HG03108 (cell line): ENCODE measurements at regions not wholly inside any gene's neighbourhood (a gene's known extent, or its start where the extent isn't known, plus 50 kb on each side); places are given as distances from the start of the nearest gene placed in this dataset.

ENCODE experiments used
- ATAC-seq: cut with Tn5 transposase; IDR thresholded peaks from one replicate; pipeline ENCODE4 v1.9.1; 2021; ENCODE audit warnings: moderate library complexity; ENCODE audit not compliant: unreplicated experiment

GRCh38 chr1:63169057-63169456, 153.3 kb upstream of the FOXD3 start:
- ATAC-seq: no peak

GRCh38 chr1:63173161-63173560, 149.2 kb upstream of the FOXD3 start:
- no peak for ATAC-seq

- no peak for ATAC-seq
Observed at GRCh38 chr1:63189677-63190076, 132.7 kb upstream of the FOXD3 start.

GRCh38 chr1:63190171-63190570, 132.2 kb upstream of the FOXD3 start:
- no peak for ATAC-seq

- no peak for ATAC-seq
Observed at GRCh38 chr1:63198871-63199394, 123.4 kb upstream of the FOXD3 start.

- ATAC-seq: no peak
Observed at GRCh38 chr1:63199706-63200335, 122.5 kb upstream of the FOXD3 start.

GRCh38 chr1:63200676-63201075, 121.7 kb upstream of the FOXD3 start:
- ATAC-seq: no peak

GRCh38 chr1:63203641-63204040, 118.7 kb upstream of the FOXD3 start:
- ATAC-seq: no peak

GRCh38 chr1:63205776-63206175, 116.6 kb upstream of the FOXD3 start:
- no peak for ATAC-seq

GRCh38 chr1:63214553-63214952, 107.8 kb upstream of the FOXD3 start:
- ATAC-seq: no peak

- ATAC-seq: no peak
Observed at GRCh38 chr1:63223426-63223825, 98.9 kb upstream of the FOXD3 start.

- ATAC-seq: no peak
Observed at GRCh38 chr1:63230722-63231121, 91.6 kb upstream of the FOXD3 start.

GRCh38 chr1:63238721-63239120, 83.6 kb upstream of the FOXD3 start:
- no peak for ATAC-seq

GRCh38 chr1:63245186-63245585, 77.2 kb upstream of the FOXD3 start:
- ATAC-seq: no peak

- no peak for ATAC-seq
Observed at GRCh38 chr1:63248216-63248615, 74.2 kb upstream of the FOXD3 start.

- ATAC-seq: no peak
Observed at GRCh38 chr1:63255153-63255552, 67.2 kb upstream of the FOXD3 start.

- ATAC-seq: no peak
Observed at GRCh38 chr1:63261736-63262458, 60.5 kb upstream of the FOXD3 start.

- no peak for ATAC-seq
Observed at GRCh38 chr1:63262459-63262770, 60.0 kb upstream of the FOXD3 start.

- ATAC-seq: no peak
Observed at GRCh38 chr1:63264161-63264560, 58.2 kb upstream of the FOXD3 start.

- ATAC-seq: no peak
Observed at GRCh38 chr1:63266857-63267256, 55.5 kb upstream of the FOXD3 start.

GRCh38 chr1:63268876-63269275, 53.5 kb upstream of the FOXD3 start:
- ATAC-seq: no peak

GRCh38 chr1:63269571-63269970, 52.8 kb upstream of the FOXD3 start:
- ATAC-seq: no peak
